ENCODE measurements at regions not wholly inside any gene's neighbourhood (a gene's known extent, or its start where the extent isn't known, plus 50 kb on each side); places are given as distances from the start of the nearest gene placed in this dataset.

- DNase-seq: no peak
- Histone ChIP-seq H3K4me2 (ENCODE audit: low read length, poor library complexity, severe bottlenecking) (no peak overlapping the region), H3K18ac (ENCODE audit: low read depth in 1 of 2, low read length in 2 of 2) (no peak overlapping the region), H3K27ac (ENCODE audit: low read length, poor library complexity, severe bottlenecking) (no peak overlapping the region), H2BK120ac (ENCODE audit: low read depth, low read length) (no peak overlapping the region), H3K4me1 (ENCODE audit: control insufficient read depth, insufficient read depth, low read depth, low read length) (no peaks in the 10 kb centered on the region), H3K23ac (ENCODE audit: low read length in 2 of 2) (no peak overlapping the region), H3K4me3 (ENCODE audit: insufficient read depth in 1 of 2, low read depth in 1 of 2, low read length in 2 of 2) (no peak overlapping the region), H2BK15ac (ENCODE audit: low read depth, poor library complexity, severe bottlenecking) (no peak overlapping the region), H3K14ac (ENCODE audit: low read length in 2 of 2) (no peak overlapping the region), H3K4ac (ENCODE audit: low read depth in 1 of 2, low read length in 2 of 2) (no peak overlapping the region), H3K79me1 (replicated peaks; ENCODE audit: low read length, poor library complexity, severe bottlenecking) (no peaks in the 10 kb centered on the region), H2BK12ac (ENCODE audit: low read length in 2 of 2) (no peak overlapping the region), H4K8ac (ENCODE audit: low read length) (no peak overlapping the region), H2BK5ac (ENCODE audit: low read depth, low read length, poor library complexity, severe bottlenecking) (no peak overlapping the region), H2AFZ (ENCODE audit: low read depth, low read length) (no peak overlapping the region), H2AK5ac (ENCODE audit: low read length, severe bottlenecking) (no peak overlapping the region), H3K9me3 (ENCODE audit: control insufficient read depth, low read length) (no peaks in the 10 kb centered on the region), H4K91ac (ENCODE audit: low read length) (no peak overlapping the region), H3K27me3 (ENCODE audit: control insufficient read depth in 1 of 2, insufficient read depth in 1 of 2, low read length in 2 of 2) (peaks cover 0 to 4% of the 10 kb centered on the region in 2 experiments), H3K36me3 (ENCODE audit: control insufficient read depth in 1 of 2, insufficient read depth in 2 of 2, low read depth in 1 of 2, low read length in 2 of 2) (no peaks in the 10 kb centered on the region), H3K9ac (ENCODE audit: low read length) (no peak overlapping the region)
- WGBS: 75% methylated on average over 2 of the region's 2 CpGs
Observed at GRCh38 chr2:220648628-220649027, 923.5 kb downstream of the EPHA4 start.

- WGBS: 100% methylated on average over 2 of the region's 2 CpGs
- peaks cover 0 to 4% of the 10 kb centered on the region in 2 experiments for H3K27me3 ChIP-seq (ENCODE audit: control insufficient read depth in 1 of 2, insufficient read depth in 1 of 2, low read length in 2 of 2)
- no peaks in the 10 kb centered on the region for H3K79me1 ChIP-seq (replicated peaks; ENCODE audit: low read length, poor library complexity, severe bottlenecking)
- H2BK5ac ChIP-seq (ENCODE audit: low read depth, low read length, poor library complexity, severe bottlenecking): no peak overlapping the region
- H3K4me3 ChIP-seq (ENCODE audit: insufficient read depth in 1 of 2, low read depth in 1 of 2, low read length in 2 of 2): no peak overlapping the region
- H3K4me1 ChIP-seq (ENCODE audit: control insufficient read depth, insufficient read depth, low read depth, low read length): no peaks in the 10 kb centered on the region
- H3K36me3 ChIP-seq (ENCODE audit: control insufficient read depth in 1 of 2, insufficient read depth in 2 of 2, low read depth in 1 of 2, low read length in 2 of 2): no peaks in the 10 kb centered on the region
- H3K14ac ChIP-seq (ENCODE audit: low read length in 2 of 2): no peak overlapping the region
- H2AK5ac ChIP-seq (ENCODE audit: low read length, severe bottlenecking): no peak overlapping the region
- H2BK12ac ChIP-seq (ENCODE audit: low read length in 2 of 2): no peak overlapping the region
- no peak for DNase-seq
- H3K4ac ChIP-seq (ENCODE audit: low read depth in 1 of 2, low read length in 2 of 2): no peak overlapping the region
- H3K4me2 ChIP-seq (ENCODE audit: low read length, poor library complexity, severe bottlenecking): no peak overlapping the region
- no peak overlapping the region for H2BK120ac ChIP-seq (ENCODE audit: low read depth, low read length)
- no peak overlapping the region for H4K91ac ChIP-seq (ENCODE audit: low read length)
- no peak overlapping the region for H2AFZ ChIP-seq (ENCODE audit: low read depth, low read length)
- no peak overlapping the region for H3K23ac ChIP-seq (ENCODE audit: low read length in 2 of 2)
- no peak overlapping the region for H4K8ac ChIP-seq (ENCODE audit: low read length)
- H3K27ac ChIP-seq (ENCODE audit: low read length, poor library complexity, severe bottlenecking): no peak overlapping the region
- H3K9ac ChIP-seq (ENCODE audit: low read length): no peak overlapping the region
- H3K18ac ChIP-seq (ENCODE audit: low read depth in 1 of 2, low read length in 2 of 2): no peak overlapping the region
- no peaks in the 10 kb centered on the region for H3K9me3 ChIP-seq (ENCODE audit: control insufficient read depth, low read length)
- H2BK15ac ChIP-seq (ENCODE audit: low read depth, poor library complexity, severe bottlenecking): no peak overlapping the region
Observed at GRCh38 chr2:220653776-220654175, 918.3 kb downstream of the EPHA4 start.

- Histone ChIP-seq H2AK5ac (ENCODE audit: low read length, severe bottlenecking) (no peak overlapping the region), H2BK12ac (ENCODE audit: low read length in 2 of 2) (no peak overlapping the region), H3K14ac (ENCODE audit: low read length in 2 of 2) (no peak overlapping the region), H3K79me1 (replicated peaks; ENCODE audit: low read length, poor library complexity, severe bottlenecking) (no peaks in the 10 kb centered on the region), H3K4ac (ENCODE audit: low read depth in 1 of 2, low read length in 2 of 2) (no peak overlapping the region), H3K4me2 (ENCODE audit: low read length, poor library complexity, severe bottlenecking) (no peak overlapping the region), H4K8ac (ENCODE audit: low read length) (no peak overlapping the region), H3K23ac (ENCODE audit: low read length in 2 of 2) (no peak overlapping the region), H3K18ac (ENCODE audit: low read depth in 1 of 2, low read length in 2 of 2) (no peak overlapping the region), H3K9ac (ENCODE audit: low read length) (no peak overlapping the region), H3K27me3 (ENCODE audit: control insufficient read depth in 1 of 2, insufficient read depth in 1 of 2, low read length in 2 of 2) (peaks cover 0 to 4% of the 10 kb centered on the region in 2 experiments), H2BK15ac (ENCODE audit: low read depth, poor library complexity, severe bottlenecking) (no peak overlapping the region), H3K4me1 (ENCODE audit: control insufficient read depth, insufficient read depth, low read depth, low read length) (no peaks in the 10 kb centered on the region), H2AFZ (ENCODE audit: low read depth, low read length) (no peak overlapping the region), H3K27ac (ENCODE audit: low read length, poor library complexity, severe bottlenecking) (no peak overlapping the region), H4K91ac (ENCODE audit: low read length) (no peak overlapping the region), H3K4me3 (ENCODE audit: insufficient read depth in 1 of 2, low read depth in 1 of 2, low read length in 2 of 2) (no peak overlapping the region), H2BK120ac (ENCODE audit: low read depth, low read length) (no peak overlapping the region), H3K9me3 (ENCODE audit: control insufficient read depth, low read length) (no peaks in the 10 kb centered on the region), H3K36me3 (ENCODE audit: control insufficient read depth in 1 of 2, insufficient read depth in 2 of 2, low read depth in 1 of 2, low read length in 2 of 2) (no peaks in the 10 kb centered on the region), H2BK5ac (ENCODE audit: low read depth, low read length, poor library complexity, severe bottlenecking) (no peak overlapping the region)
- no peak for DNase-seq
- WGBS: 100% methylated on average over 1 of the region's 3 CpGs
Observed at GRCh38 chr2:220654322-220654721, 917.8 kb downstream of the EPHA4 start.

- H3K4me1 ChIP-seq (ENCODE audit: control insufficient read depth, insufficient read depth, low read depth, low read length): no peaks in the 10 kb centered on the region
- H3K9me3 ChIP-seq (ENCODE audit: control insufficient read depth, low read length): no peaks in the 10 kb centered on the region
- no peak overlapping the region for H3K27ac ChIP-seq (ENCODE audit: low read length, poor library complexity, severe bottlenecking)
- H2AK5ac ChIP-seq (ENCODE audit: low read length, severe bottlenecking): no peak overlapping the region
- no peaks in the 10 kb centered on the region for H3K27me3 ChIP-seq (ENCODE audit: control insufficient read depth in 1 of 2, insufficient read depth in 1 of 2, low read length in 2 of 2)
- no peak overlapping the region for H2AFZ ChIP-seq (ENCODE audit: low read depth, low read length)
- no peak overlapping the region for H2BK12ac ChIP-seq (ENCODE audit: low read length in 2 of 2)
- H3K79me1 ChIP-seq (replicated peaks; ENCODE audit: low read length, poor library complexity, severe bottlenecking): no peaks in the 10 kb centered on the region
- no peak for DNase-seq
- no peak overlapping the region for H2BK15ac ChIP-seq (ENCODE audit: low read depth, poor library complexity, severe bottlenecking)
- no peak overlapping the region for H4K8ac ChIP-seq (ENCODE audit: low read length)
- H3K9ac ChIP-seq (ENCODE audit: low read length): no peak overlapping the region
- no peak overlapping the region for H3K4ac ChIP-seq (ENCODE audit: low read depth in 1 of 2, low read length in 2 of 2)
- H3K36me3 ChIP-seq (ENCODE audit: control insufficient read depth in 1 of 2, insufficient read depth in 2 of 2, low read depth in 1 of 2, low read length in 2 of 2): no peaks in the 10 kb centered on the region
- no peak overlapping the region for H3K4me2 ChIP-seq (ENCODE audit: low read length, poor library complexity, severe bottlenecking)
- no peak overlapping the region for H3K4me3 ChIP-seq (ENCODE audit: insufficient read depth in 1 of 2, low read depth in 1 of 2, low read length in 2 of 2)
- H3K18ac ChIP-seq (ENCODE audit: low read depth in 1 of 2, low read length in 2 of 2): no peak overlapping the region
- H3K14ac ChIP-seq (ENCODE audit: low read length in 2 of 2): no peak overlapping the region
- H3K23ac ChIP-seq (ENCODE audit: low read length in 2 of 2): no peak overlapping the region
- 100% methylated on average over 3 of the region's 4 CpGs for WGBS
- H4K91ac ChIP-seq (ENCODE audit: low read length): no peak overlapping the region
- no peak overlapping the region for H2BK5ac ChIP-seq (ENCODE audit: low read depth, low read length, poor library complexity, severe bottlenecking)
- no peak overlapping the region for H2BK120ac ChIP-seq (ENCODE audit: low read depth, low read length)
Observed at GRCh38 chr2:220660277-220661145, 911.6 kb downstream of the EPHA4 start.

Measured in mesenchymal stem cell (in vitro differentiated cells and primary cell).